ENCODE measurements at regions not wholly inside any gene's neighbourhood (a gene's known extent, or its start where the extent isn't known, plus 50 kb on each side); places are given as distances from the start of the nearest gene placed in this dataset.

DNA sequence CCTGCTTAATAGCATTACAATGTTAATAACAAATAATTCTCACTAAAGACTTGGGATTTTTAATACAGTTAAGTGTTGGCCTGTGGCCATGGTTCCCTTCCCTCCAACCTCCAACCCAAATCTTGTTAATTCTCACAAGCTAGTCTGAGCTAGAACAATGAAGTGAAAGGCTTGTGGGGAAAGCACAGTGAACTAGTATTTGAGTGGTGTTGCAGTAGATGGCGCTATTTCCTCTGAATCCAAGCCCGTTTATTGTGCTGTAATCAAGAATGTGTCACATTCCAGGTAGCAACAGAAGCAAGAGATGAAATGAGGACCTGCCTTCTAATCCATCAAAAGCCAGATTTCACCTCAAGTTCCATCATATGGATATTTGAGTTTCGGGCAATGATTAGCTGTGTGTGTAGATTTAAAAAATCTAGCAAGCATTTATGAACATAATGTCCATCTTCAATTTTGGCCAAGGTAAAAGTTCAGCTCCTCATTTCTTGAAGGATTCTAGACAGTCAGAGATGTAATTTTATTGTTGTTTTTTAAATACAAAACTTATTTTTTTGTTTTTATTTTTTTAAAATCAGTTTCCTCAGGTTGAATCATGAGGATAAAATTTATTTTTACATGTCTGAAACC, 160.7 kb downstream of the SQOR start:
- ChIA-PET POLR2A (no interaction called here), CTCF (interaction anchor here (0.6 to 3.8 kb wide), 38 partner anchors 9 to 517 kb away, joined by 3 to 32 read pairs (median 4); no protein-coding TSS in a partner anchor)
- ATAC-seq (peak; percentile 95), DNase-seq (ENCODE audit: low spot score) (peak; percentile 46)
- Mint-ChIP-seq H3K9me3 (no peaks in the 10 kb centered on the region), H3K4me3 (no peak overlapping the region), H3K4me1 (no peaks in the 10 kb centered on the region; the same call in 1 of the 2 replicates), H3K27ac (no peak overlapping the region), H3K36me3 (no peaks in the 10 kb centered on the region), H3K27me3 (ENCODE audit: low read depth) (no peaks in the 10 kb centered on the region; the same call in 1 of the 2 replicates)
- TF ChIP-seq, protein P1, sequence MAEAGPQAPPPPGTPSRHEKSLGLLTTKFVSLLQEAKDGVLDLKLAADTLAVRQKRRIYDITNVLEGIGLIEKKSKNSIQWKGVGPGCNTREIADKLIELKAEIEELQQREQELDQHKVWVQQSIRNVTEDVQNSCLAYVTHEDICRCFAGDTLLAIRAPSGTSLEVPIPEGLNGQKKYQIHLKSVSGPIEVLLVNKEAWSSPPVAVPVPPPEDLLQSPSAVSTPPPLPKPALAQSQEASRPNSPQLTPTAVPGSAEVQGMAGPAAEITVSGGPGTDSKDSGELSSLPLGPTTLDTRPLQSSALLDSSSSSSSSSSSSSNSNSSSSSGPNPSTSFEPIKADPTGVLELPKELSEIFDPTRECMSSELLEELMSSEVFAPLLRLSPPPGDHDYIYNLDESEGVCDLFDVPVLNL (CRISPR knock-in tag; IDR thresholded peaks at IDR 0.05; ENCODE audit: borderline replicate concordance, low read depth): no peak
- no peak for TF ChIP-seq ESRRA (CRISPR knock-in tag; IDR thresholded peaks at IDR 0.05; ENCODE audit: borderline replicate concordance)
- no peak for TF ChIP-seq ZNF671 (CRISPR knock-in tag; IDR thresholded peaks at IDR 0.05)
- TF ChIP-seq, protein P2, sequence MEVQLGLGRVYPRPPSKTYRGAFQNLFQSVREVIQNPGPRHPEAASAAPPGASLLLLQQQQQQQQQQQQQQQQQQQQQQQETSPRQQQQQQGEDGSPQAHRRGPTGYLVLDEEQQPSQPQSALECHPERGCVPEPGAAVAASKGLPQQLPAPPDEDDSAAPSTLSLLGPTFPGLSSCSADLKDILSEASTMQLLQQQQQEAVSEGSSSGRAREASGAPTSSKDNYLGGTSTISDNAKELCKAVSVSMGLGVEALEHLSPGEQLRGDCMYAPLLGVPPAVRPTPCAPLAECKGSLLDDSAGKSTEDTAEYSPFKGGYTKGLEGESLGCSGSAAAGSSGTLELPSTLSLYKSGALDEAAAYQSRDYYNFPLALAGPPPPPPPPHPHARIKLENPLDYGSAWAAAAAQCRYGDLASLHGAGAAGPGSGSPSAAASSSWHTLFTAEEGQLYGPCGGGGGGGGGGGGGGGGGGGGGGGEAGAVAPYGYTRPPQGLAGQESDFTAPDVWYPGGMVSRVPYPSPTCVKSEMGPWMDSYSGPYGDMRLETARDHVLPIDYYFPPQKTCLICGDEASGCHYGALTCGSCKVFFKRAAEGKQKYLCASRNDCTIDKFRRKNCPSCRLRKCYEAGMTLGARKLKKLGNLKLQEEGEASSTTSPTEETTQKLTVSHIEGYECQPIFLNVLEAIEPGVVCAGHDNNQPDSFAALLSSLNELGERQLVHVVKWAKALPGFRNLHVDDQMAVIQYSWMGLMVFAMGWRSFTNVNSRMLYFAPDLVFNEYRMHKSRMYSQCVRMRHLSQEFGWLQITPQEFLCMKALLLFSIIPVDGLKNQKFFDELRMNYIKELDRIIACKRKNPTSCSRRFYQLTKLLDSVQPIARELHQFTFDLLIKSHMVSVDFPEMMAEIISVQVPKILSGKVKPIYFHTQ (CRISPR knock-in tag; IDR thresholded peaks at IDR 0.05): no peak
- TF ChIP-seq, protein P3, sequence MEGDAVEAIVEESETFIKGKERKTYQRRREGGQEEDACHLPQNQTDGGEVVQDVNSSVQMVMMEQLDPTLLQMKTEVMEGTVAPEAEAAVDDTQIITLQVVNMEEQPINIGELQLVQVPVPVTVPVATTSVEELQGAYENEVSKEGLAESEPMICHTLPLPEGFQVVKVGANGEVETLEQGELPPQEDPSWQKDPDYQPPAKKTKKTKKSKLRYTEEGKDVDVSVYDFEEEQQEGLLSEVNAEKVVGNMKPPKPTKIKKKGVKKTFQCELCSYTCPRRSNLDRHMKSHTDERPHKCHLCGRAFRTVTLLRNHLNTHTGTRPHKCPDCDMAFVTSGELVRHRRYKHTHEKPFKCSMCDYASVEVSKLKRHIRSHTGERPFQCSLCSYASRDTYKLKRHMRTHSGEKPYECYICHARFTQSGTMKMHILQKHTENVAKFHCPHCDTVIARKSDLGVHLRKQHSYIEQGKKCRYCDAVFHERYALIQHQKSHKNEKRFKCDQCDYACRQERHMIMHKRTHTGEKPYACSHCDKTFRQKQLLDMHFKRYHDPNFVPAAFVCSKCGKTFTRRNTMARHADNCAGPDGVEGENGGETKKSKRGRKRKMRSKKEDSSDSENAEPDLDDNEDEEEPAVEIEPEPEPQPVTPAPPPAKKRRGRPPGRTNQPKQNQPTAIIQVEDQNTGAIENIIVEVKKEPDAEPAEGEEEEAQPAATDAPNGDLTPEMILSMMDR (IDR thresholded peaks at IDR 0.05): peak; percentile 68

DNA sequence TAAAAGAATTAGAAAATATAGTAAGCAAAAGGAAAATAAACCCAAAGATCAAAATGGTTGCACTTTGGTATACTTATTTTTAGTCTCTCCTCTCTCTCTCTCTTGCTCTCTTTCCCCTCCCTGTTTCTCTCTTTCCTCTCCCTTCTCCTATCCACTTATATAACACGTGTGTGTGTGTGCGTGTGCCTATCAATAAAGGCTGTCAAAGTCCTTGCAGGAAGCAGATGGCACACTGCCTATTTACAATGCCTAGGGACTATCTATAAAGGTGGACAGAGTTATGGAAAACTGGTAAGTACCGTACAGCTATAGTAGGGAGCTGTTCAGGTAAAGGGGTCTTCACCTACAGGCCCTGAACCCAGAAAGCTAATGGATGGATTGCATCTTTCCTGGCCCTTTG, 161.6 kb downstream of the SQOR start:
- ChIA-PET POLR2A (no interaction called here), CTCF (interaction anchor here (1.3 to 3.8 kb wide), 12 partner anchors 54 to 508 kb away, joined by 3 to 32 read pairs (median 6); no protein-coding TSS in a partner anchor)
- Mint-ChIP-seq H3K9me3 (no peaks in the 10 kb centered on the region), H3K36me3 (no peaks in the 10 kb centered on the region), H3K4me1 (no peaks in the 10 kb centered on the region; the same call in 1 of the 2 replicates), H3K27ac (no peak overlapping the region), H3K27me3 (ENCODE audit: low read depth) (no peaks in the 10 kb centered on the region; the same call in 1 of the 2 replicates), H3K4me3 (no peak overlapping the region)
- TF ChIP-seq SMAD3 (CRISPR knock-in tag; IDR thresholded peaks at IDR 0.05; ENCODE audit: borderline replicate concordance) (no peak), SOX15 (CRISPR knock-in tag; IDR thresholded peaks at IDR 0.05) (no peak), FOXJ3 (CRISPR knock-in tag; IDR thresholded peaks at IDR 0.05; ENCODE audit: borderline replicate concordance) (no peak), ZNF396 (CRISPR knock-in tag; IDR thresholded peaks at IDR 0.05; ENCODE audit: borderline replicate concordance) (no peak), JAZF1 (CRISPR knock-in tag; IDR thresholded peaks at IDR 0.05) (no peak), SMAD4 (CRISPR knock-in tag; IDR thresholded peaks at IDR 0.05) (no peak), CREB1 (CRISPR knock-in tag; IDR thresholded peaks at IDR 0.05) (no peak), ZNF423 (CRISPR knock-in tag; IDR thresholded peaks at IDR 0.05) (no peak)
- TF ChIP-seq, protein P4, sequence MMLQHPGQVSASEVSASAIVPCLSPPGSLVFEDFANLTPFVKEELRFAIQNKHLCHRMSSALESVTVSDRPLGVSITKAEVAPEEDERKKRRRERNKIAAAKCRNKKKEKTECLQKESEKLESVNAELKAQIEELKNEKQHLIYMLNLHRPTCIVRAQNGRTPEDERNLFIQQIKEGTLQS (CRISPR knock-in tag; conservative IDR thresholded peaks at IDR 0.05): no peak
- TF ChIP-seq, protein P5, sequence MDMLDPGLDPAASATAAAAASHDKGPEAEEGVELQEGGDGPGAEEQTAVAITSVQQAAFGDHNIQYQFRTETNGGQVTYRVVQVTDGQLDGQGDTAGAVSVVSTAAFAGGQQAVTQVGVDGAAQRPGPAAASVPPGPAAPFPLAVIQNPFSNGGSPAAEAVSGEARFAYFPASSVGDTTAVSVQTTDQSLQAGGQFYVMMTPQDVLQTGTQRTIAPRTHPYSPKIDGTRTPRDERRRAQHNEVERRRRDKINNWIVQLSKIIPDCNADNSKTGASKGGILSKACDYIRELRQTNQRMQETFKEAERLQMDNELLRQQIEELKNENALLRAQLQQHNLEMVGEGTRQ (CRISPR knock-in tag; IDR thresholded peaks at IDR 0.05): no peak
- no peak for ATAC-seq
- no peak for DNase-seq (ENCODE audit: low spot score)

DNA sequence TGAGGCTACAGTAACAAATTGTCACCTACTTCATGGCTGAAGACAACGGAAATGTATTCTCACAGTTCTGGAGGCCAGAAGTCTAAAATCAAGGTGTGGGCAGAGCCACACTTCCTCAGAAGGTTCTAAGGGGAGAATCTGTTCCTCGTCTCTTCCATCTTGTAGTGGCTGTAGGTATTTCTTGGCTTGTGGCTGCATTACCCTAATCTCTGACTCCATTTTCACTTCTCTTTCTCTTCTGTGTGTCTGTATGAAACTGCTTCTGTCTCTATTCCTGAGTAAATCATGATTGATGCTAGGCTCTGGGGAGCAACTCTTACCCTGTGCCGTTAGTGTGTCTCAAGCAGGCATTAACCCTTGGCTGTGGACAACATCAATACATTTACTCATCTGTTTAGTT, 164.7 kb downstream of the SQOR start:
- ATAC-seq (no peak), DNase-seq (ENCODE audit: low spot score) (no peak)
- Mint-ChIP-seq H3K27ac (no peak overlapping the region), H3K36me3 (0 out of 2 replicates have a peak, but pooled peaks cover 2% of the 10 kb centered on the region), H3K27me3 (ENCODE audit: low read depth) (no peaks in the 10 kb centered on the region; the same call in 1 of the 2 replicates), H3K9me3 (peaks cover 7% of the 10 kb centered on the region), H3K4me3 (no peak overlapping the region), H3K4me1 (peaks cover 2% of the 10 kb centered on the region; the same call in 1 of the 2 replicates)
- CTCF ChIA-PET: no interaction called here
- POLR2A ChIA-PET: no interaction called here
- TF ChIP-seq NR1H2 (CRISPR knock-in tag; IDR thresholded peaks at IDR 0.05) (no peak), FOXJ3 (CRISPR knock-in tag; IDR thresholded peaks at IDR 0.05; ENCODE audit: borderline replicate concordance) (no peak), SMAD3 (CRISPR knock-in tag; IDR thresholded peaks at IDR 0.05; ENCODE audit: borderline replicate concordance) (no peak), JUN (CRISPR knock-in tag; IDR thresholded peaks at IDR 0.05) (no peak)

All from WTC11 (cell line).